Mesodermal cell (in vitro differentiated cells): ENCODE measurements at regions not wholly inside any gene's neighbourhood (a gene's known extent, or its start where the extent isn't known, plus 50 kb on each side); places are given as distances from the start of the nearest gene placed in this dataset.
"Not testable (repeated sequence)": the region's sequence is repeated elsewhere in the genome, so short reads cannot be mapped to it uniquely, and the experiment has no call there.

Experiments
- H3K27ac ChIP-seq: 2 replicates; pipeline ENCODE4 v1.7.0; 2013; ENCODE audit warnings: mild to moderate bottlenecking, low read depth, low read length, moderate library complexity; ENCODE audit not compliant: severe bottlenecking
- H3K36me3 ChIP-seq: 2 replicates; pipeline ENCODE4 v1.7.1; 2013; ENCODE audit warnings: mild to moderate bottlenecking, low read length, moderate library complexity; ENCODE audit not compliant: control insufficient read depth, insufficient read depth
- H3K4me1 ChIP-seq: one replicate; pipeline ENCODE4 v1.7.1; 2013; ENCODE audit warnings: mild to moderate bottlenecking, low read length; ENCODE audit not compliant: insufficient read depth, control insufficient read depth, poor library complexity, severe bottlenecking
- H3K4me3 ChIP-seq: 2 replicates; pipeline ENCODE4 v1.7.0; 2013; ENCODE audit warnings: low read length, control low read depth, mild to moderate bottlenecking; ENCODE audit not compliant: insufficient read depth, poor library complexity, severe bottlenecking; ENCODE audit errors: extremely low read depth
- H3K9me3 ChIP-seq: 2 replicates; pipeline ENCODE4 v1.7.1; 2013; ENCODE audit warnings: mild to moderate bottlenecking, low read length, moderate library complexity; ENCODE audit not compliant: control insufficient read depth
- WGBS, 2 experiments: methylation state at CpG; one replicate each; pipeline ENCODE4 v1.1.5; 2013; ENCODE audit warnings: missing lambda C conversion rate in 2 of 2; ENCODE audit not compliant: insufficient coverage in 2 of 2; 5-methylcytosine and 5-hydroxymethylcytosine counted together

GRCh38 chr7:29649876-29650275, 86.2 kb downstream of the PRR15 start:
- WGBS, 2 experiments, result 96 to 98% methylated on average over 9 to 18 of the region's 21 CpGs
- Histone ChIP-seq H3K4me3 (no peak overlapping the region), H3K27ac (no peak overlapping the region), H3K9me3 (no peaks in the 10 kb centered on the region), H3K36me3 (peaks cover 5% of the 10 kb centered on the region), H3K4me1 (peaks cover 15% of the 10 kb centered on the region)

- H3K4me1 ChIP-seq, result peaks cover 13% of the 10 kb centered on the region
- no peak overlapping the region for H3K27ac ChIP-seq
- H3K4me3 ChIP-seq, result no peak overlapping the region
- WGBS, 2 experiments, result no CpG with 5 or more reads among the region's 2 CpGs
- H3K36me3 ChIP-seq, result peaks cover 5% of the 10 kb centered on the region
- no peaks in the 10 kb centered on the region for H3K9me3 ChIP-seq
Measured at GRCh38 chr7:29651477-29651876, 87.8 kb downstream of the PRR15 start.

GRCh38 chr7:29652556-29652955, 88.9 kb downstream of the PRR15 start:
- 88 to 90% methylated on average over 2 of the region's 2 CpGs for WGBS, 2 experiments
- no peak overlapping the region for H3K4me3 ChIP-seq
- H3K9me3 ChIP-seq, result no peaks in the 10 kb centered on the region
- peaks cover 5% of the 10 kb centered on the region for H3K4me1 ChIP-seq
- H3K27ac ChIP-seq, result no peak overlapping the region
- H3K36me3 ChIP-seq, result peaks cover 5% of the 10 kb centered on the region

GRCh38 chr7:29654340-29654739, 90.7 kb downstream of the PRR15 start:
- H3K9me3 ChIP-seq, H3K36me3 ChIP-seq, H3K4me1 ChIP-seq, H3K4me3 ChIP-seq, H3K27ac ChIP-seq: not testable (repeated sequence)
- 66 to 72% methylated on average over 2 to 3 of the region's 4 CpGs for WGBS, 2 experiments

- Histone ChIP-seq H3K9me3 (no peaks in the 10 kb centered on the region), H3K4me3 (no peak overlapping the region), H3K27ac (no peak overlapping the region), H3K4me1 (no peaks in the 10 kb centered on the region), H3K36me3 (no peaks in the 10 kb centered on the region)
- 100% methylated on average over 1 to 2 of the region's 5 CpGs for WGBS, 2 experiments
Measured at GRCh38 chr7:29657288-29657687, 93.7 kb downstream of the PRR15 start.

GRCh38 chr7:29657856-29658255, 94.2 kb downstream of the PRR15 start:
- Histone ChIP-seq H3K36me3 (no peaks in the 10 kb centered on the region), H3K4me3 (no peak overlapping the region), H3K9me3 (no peaks in the 10 kb centered on the region), H3K27ac (no peak overlapping the region), H3K4me1 (no peaks in the 10 kb centered on the region)
- 83 to 100% methylated on average over 1 to 2 of the region's 7 CpGs for WGBS, 2 experiments

- not testable (repeated sequence) for H3K36me3 ChIP-seq, H3K4me1 ChIP-seq, H3K9me3 ChIP-seq, H3K4me3 ChIP-seq, H3K27ac ChIP-seq
- WGBS, 2 experiments, result 80% methylated on average over 1 of the region's 5 CpGs; no CpG with 5 or more reads in 1 of the 2 experiments
Measured at GRCh38 chr7:29659213-29659612, 95.6 kb downstream of the PRR15 start.

GRCh38 chr7:29662899-29663298, 99.3 kb downstream of the PRR15 start:
- H3K4me1 ChIP-seq, H3K4me3 ChIP-seq, H3K36me3 ChIP-seq, H3K27ac ChIP-seq, H3K9me3 ChIP-seq: not testable (repeated sequence)
- WGBS, 2 experiments, result 90 to 95% methylated on average over 2 to 3 of the region's 3 CpGs

GRCh38 chr7:29664999-29665398, 101.4 kb downstream of the PRR15 start:
- WGBS, 2 experiments, result no CpG with 5 or more reads among the region's 1 CpG
- not testable (repeated sequence) for H3K9me3 ChIP-seq, H3K36me3 ChIP-seq, H3K4me1 ChIP-seq, H3K27ac ChIP-seq, H3K4me3 ChIP-seq

- H3K27ac ChIP-seq, H3K4me1 ChIP-seq, H3K4me3 ChIP-seq, H3K9me3 ChIP-seq, H3K36me3 ChIP-seq: not testable (repeated sequence)
- 94% methylated on average over 3 of the region's 5 CpGs; no CpG with 5 or more reads in 1 of the 2 experiments for WGBS, 2 experiments
Measured at GRCh38 chr7:29667096-29667669, 103.5 kb downstream of the PRR15 start.

- WGBS, 2 experiments, result 100% methylated on average over 2 of the region's 3 CpGs; no CpG with 5 or more reads in 1 of the 2 experiments
- not testable (repeated sequence) for H3K27ac ChIP-seq, H3K4me3 ChIP-seq, H3K36me3 ChIP-seq, H3K4me1 ChIP-seq, H3K9me3 ChIP-seq
Measured at GRCh38 chr7:29671286-29671685, 107.7 kb downstream of the PRR15 start.
